HPDE6-E6E7 (cell line): ENCODE measurements at regions not wholly inside any gene's neighbourhood (a gene's known extent, or its start where the extent isn't known, plus 50 kb on each side); places are given as distances from the start of the nearest gene placed in this dataset.
A peak's percentile ranks its signal among the peaks of the same experiment; 100 is the strongest.
"Not testable (repeated sequence)": the region's sequence is repeated elsewhere in the genome, so short reads cannot be mapped to it uniquely, and the experiment has no call there.

Source experiments
- DNase-seq: peaks from one replicate; pipeline ENCODE4 v3.0.0; 2011; ENCODE audit warnings: missing footprints; ENCODE audit errors: extremely low spot score

GRCh38 chr13:64551755-64552154, 2678.4 kb downstream of the PCDH9 start:
- peak; percentile 8 for DNase-seq

- no peak for DNase-seq
Observed at GRCh38 chr13:64546371-64546770, 2683.8 kb downstream of the PCDH9 start.

GRCh38 chr13:64540976-64541375, 2689.2 kb downstream of the PCDH9 start:
- DNase-seq, result no peak

GRCh38 chr13:64540468-64540867, 2689.7 kb downstream of the PCDH9 start:
- DNase-seq, result no peak

GRCh38 chr13:64538711-64539110, 2691.4 kb downstream of the PCDH9 start:
- no peak for DNase-seq

GRCh38 chr13:64534302-64534701, 2695.8 kb downstream of the PCDH9 start:
- DNase-seq, result no peak

- DNase-seq, result no peak
Observed at GRCh38 chr13:64531400-64531799, 2698.7 kb downstream of the PCDH9 start.

- no peak for DNase-seq
Observed at GRCh38 chr13:64529874-64530485, 2700.2 kb downstream of the PCDH9 start.

- no peak for DNase-seq
Observed at GRCh38 chr13:64528838-64529237, 2701.3 kb downstream of the PCDH9 start.

- DNase-seq, result peak; percentile 13
Observed at GRCh38 chr13:64527561-64527960, 2702.6 kb downstream of the PCDH9 start.

- DNase-seq, result no peak
Observed at GRCh38 chr13:64525687-64526086, 2704.4 kb downstream of the PCDH9 start.

GRCh38 chr13:64510747-64511146, 2719.4 kb downstream of the PCDH9 start:
- DNase-seq, result no peak

- DNase-seq, result no peak
Observed at GRCh38 chr13:64506246-64506645, 2723.9 kb downstream of the PCDH9 start.

GRCh38 chr13:64505336-64505910, 2724.7 kb downstream of the PCDH9 start:
- no peak for DNase-seq

- DNase-seq, result no peak
Observed at GRCh38 chr13:64488731-64489130, 2741.4 kb downstream of the PCDH9 start.

- DNase-seq, result no peak
Observed at GRCh38 chr13:64482373-64482772, 2747.8 kb downstream of the PCDH9 start.

GRCh38 chr13:64480672-64481071, 2749.5 kb downstream of the PCDH9 start:
- DNase-seq, result no peak

GRCh38 chr13:64480211-64480610, 2749.9 kb downstream of the PCDH9 start:
- no peak for DNase-seq

GRCh38 chr13:64477146-64477545, 2753.0 kb downstream of the PCDH9 start:
- DNase-seq, result no peak

GRCh38 chr13:64476041-64476568, 2754.0 kb downstream of the PCDH9 start:
- not testable (repeated sequence) for DNase-seq

- DNase-seq, result peak; percentile 12
Observed at GRCh38 chr13:64471916-64472315, 2758.2 kb downstream of the PCDH9 start.

GRCh38 chr13:64470751-64471150, 2759.4 kb downstream of the PCDH9 start:
- no peak for DNase-seq

- DNase-seq, result no peak
Observed at GRCh38 chr13:64459778-64460177, 2770.4 kb downstream of the PCDH9 start.

GRCh38 chr13:64457976-64458375, 2772.2 kb downstream of the PCDH9 start:
- no peak for DNase-seq
